Keratinocyte (primary cell): ENCODE measurements at regions not wholly inside any gene's neighbourhood (a gene's known extent, or its start where the extent isn't known, plus 50 kb on each side); places are given as distances from the start of the nearest gene placed in this dataset.

ENCODE experiments used
- EZH2 ChIP-seq: IDR thresholded peaks from one replicate; pipeline ENCODE4 v1.6.1; 2012; ENCODE audit warnings: inconsistent platforms, mild to moderate bottlenecking, low read length, moderate library complexity
- TF ChIP-seq, protein P1 (sequence below), 3 experiments: IDR thresholded peaks in 1 of 3; conservative IDR thresholded peaks in 1 of 3; optimal IDR thresholded peaks in 1 of 3; 2 replicates in 2 of 3; 3 replicates in 1 of 3; pipeline versions ENCODE3 to v1.5.1; 2011; ENCODE audit warnings: low read length in 3 of 3, mild to moderate bottlenecking in 3 of 3, moderate library complexity in 2 of 3, control low read depth in 1 of 3, inconsistent platforms in 1 of 3; ENCODE audit not compliant: insufficient read depth in 2 of 3; ENCODE audit errors: extremely low read depth in 1 of 3

GRCh38 chr5:103410172-103410571 is 151.6 kb downstream of the MACIR start:
- TF ChIP-seq, protein P1, sequence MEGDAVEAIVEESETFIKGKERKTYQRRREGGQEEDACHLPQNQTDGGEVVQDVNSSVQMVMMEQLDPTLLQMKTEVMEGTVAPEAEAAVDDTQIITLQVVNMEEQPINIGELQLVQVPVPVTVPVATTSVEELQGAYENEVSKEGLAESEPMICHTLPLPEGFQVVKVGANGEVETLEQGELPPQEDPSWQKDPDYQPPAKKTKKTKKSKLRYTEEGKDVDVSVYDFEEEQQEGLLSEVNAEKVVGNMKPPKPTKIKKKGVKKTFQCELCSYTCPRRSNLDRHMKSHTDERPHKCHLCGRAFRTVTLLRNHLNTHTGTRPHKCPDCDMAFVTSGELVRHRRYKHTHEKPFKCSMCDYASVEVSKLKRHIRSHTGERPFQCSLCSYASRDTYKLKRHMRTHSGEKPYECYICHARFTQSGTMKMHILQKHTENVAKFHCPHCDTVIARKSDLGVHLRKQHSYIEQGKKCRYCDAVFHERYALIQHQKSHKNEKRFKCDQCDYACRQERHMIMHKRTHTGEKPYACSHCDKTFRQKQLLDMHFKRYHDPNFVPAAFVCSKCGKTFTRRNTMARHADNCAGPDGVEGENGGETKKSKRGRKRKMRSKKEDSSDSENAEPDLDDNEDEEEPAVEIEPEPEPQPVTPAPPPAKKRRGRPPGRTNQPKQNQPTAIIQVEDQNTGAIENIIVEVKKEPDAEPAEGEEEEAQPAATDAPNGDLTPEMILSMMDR (optimal IDR thresholded peaks at IDR 0.05 in 1 of 3, IDR thresholded peaks at IDR 0.05 in 1 of 3, conservative IDR thresholded peaks at IDR 0.05 in 1 of 3; ENCODE audit: extremely low read depth in 1 of 3, insufficient read depth in 2 of 3, low read length in 3 of 3) = no peak
- TF ChIP-seq EZH2 = no peak
